CD14-positive monocyte (primary cell): ENCODE measurements at regions not wholly inside any gene's neighbourhood (a gene's known extent, or its start where the extent isn't known, plus 50 kb on each side); places are given as distances from the start of the nearest gene placed in this dataset.

Experiments
- DNase-seq, 3 donors: peaks; one replicate each; pipeline ENCODE4 v3.0.0-alpha.2; 2011 to 2022
- H2AFZ ChIP-seq: 2 replicates; pipeline ENCODE4 v1.6.0; 2012; ENCODE audit warnings: mild to moderate bottlenecking, low read depth, low read length, inconsistent platforms; ENCODE audit not compliant: insufficient read depth, poor library complexity, severe bottlenecking
- H3K27ac ChIP-seq, 2 donors: 1 replicate in 1 of 2; 2 replicates in 1 of 2; pipeline ENCODE4 v1.5.1; 2012 to 2013; ENCODE audit warnings: low read length in 2 of 2, control low read depth in 1 of 2, inconsistent platforms in 1 of 2, low read depth in 1 of 2, mild to moderate bottlenecking in 1 of 2
- H3K27me3 ChIP-seq, 2 donors: one replicate each; pipeline versions ENCODE4 v1.6.0 to v1.6.1; 2011 to 2013; ENCODE audit warnings: low read length in 2 of 2; ENCODE audit not compliant: control insufficient read depth in 2 of 2, insufficient read depth in 2 of 2
- H3K36me3 ChIP-seq, 2 donors: replicated peaks in 1 of 2; 1 replicate in 1 of 2; 2 replicates in 1 of 2; pipeline versions ENCODE4 v1.5.1 to v1.6.1; 2012 to 2013; ENCODE audit warnings: low read length in 2 of 2, control low read depth in 1 of 2, inconsistent platforms in 1 of 2, mild to moderate bottlenecking in 1 of 2; ENCODE audit not compliant: insufficient read depth in 2 of 2, control insufficient read depth in 1 of 2
- H3K4me1 ChIP-seq, 2 donors: 1 replicate in 1 of 2; 2 replicates in 1 of 2; pipeline versions ENCODE4 v1.5.1 to v1.6.1; 2012 to 2013; ENCODE audit warnings: low read length in 2 of 2, control low read depth in 1 of 2, inconsistent platforms in 1 of 2, mild to moderate bottlenecking in 1 of 2, moderate library complexity in 1 of 2; ENCODE audit not compliant: insufficient read depth in 2 of 2, control insufficient read depth in 1 of 2
- H3K4me2 ChIP-seq: replicated peaks from 2 replicates; pipeline ENCODE3; 2012; ENCODE audit warnings: low read length, moderate library complexity, mild to moderate bottlenecking; ENCODE audit not compliant: poor library complexity, severe bottlenecking; ENCODE audit errors: extremely low read depth
- H3K4me3 ChIP-seq, 3 experiments: fragments of 200-600 bp in 1 of 3; sonication (generic) in 1 of 3; replicated peaks in 1 of 3; 1 replicate in 2 of 3; 2 replicates in 1 of 3; pipeline ENCODE4 v1.5.1; 2011 to 2013; ENCODE audit warnings: low read length in 3 of 3, mild to moderate bottlenecking in 3 of 3, control low read depth in 2 of 3, low read depth in 2 of 3, inconsistent platforms in 1 of 3, moderate library complexity in 1 of 3
- H3K79me2 ChIP-seq: 2 replicates; pipeline ENCODE4 v1.6.0; 2012; ENCODE audit warnings: mild to moderate bottlenecking, control low read depth, inconsistent platforms, low read length, moderate library complexity; ENCODE audit not compliant: insufficient read depth
- H3K9ac ChIP-seq: 2 replicates; pipeline ENCODE4 v1.6.0; 2017; ENCODE audit warnings: low read length, mild to moderate bottlenecking; ENCODE audit not compliant: insufficient read depth, poor library complexity, severe bottlenecking
- H3K9me3 ChIP-seq, 2 donors: replicated peaks in 1 of 2; 1 replicate in 1 of 2; 2 replicates in 1 of 2; pipeline versions ENCODE4 v1.5.1 to v1.6.1; 2012 to 2013; ENCODE audit warnings: low read length in 2 of 2, control low read depth in 1 of 2; ENCODE audit not compliant: control insufficient read depth in 1 of 2, insufficient read depth in 1 of 2
- H4K20me1 ChIP-seq: 2 replicates; pipeline ENCODE4 v1.6.0; 2012; ENCODE audit warnings: mild to moderate bottlenecking, low read length, control low read depth, moderate library complexity; ENCODE audit not compliant: insufficient read depth
- H3K27ac Mint-ChIP-seq, 7 donors: one replicate each; pipeline ENCODE4 v1.8.0; 2020; ENCODE audit warnings: mild to moderate bottlenecking in 7 of 7, mixed read lengths in 7 of 7, moderate library complexity in 6 of 7, inconsistent platforms in 2 of 7
- H3K27me3 Mint-ChIP-seq, 3 donors: one replicate each; pipeline ENCODE4 v1.8.0; 2021 to 2022; ENCODE audit warnings: low read depth in 3 of 3, mild to moderate bottlenecking in 3 of 3, mixed read lengths in 3 of 3, moderate library complexity in 3 of 3, inconsistent platforms in 1 of 3
- H3K36me3 Mint-ChIP-seq, 2 donors: one replicate each; pipeline ENCODE4 v1.8.0; 2020; ENCODE audit warnings: mixed read lengths in 2 of 2, inconsistent platforms in 1 of 2, mild to moderate bottlenecking in 1 of 2
- H3K4me1 Mint-ChIP-seq: one replicate; pipeline ENCODE4 v1.8.0; 2020; ENCODE audit warnings: mild to moderate bottlenecking, mixed read lengths
- H3K4me3 Mint-ChIP-seq, 2 donors: one replicate each; pipeline ENCODE4 v1.8.0; 2020; ENCODE audit warnings: mild to moderate bottlenecking in 2 of 2, mixed read lengths in 2 of 2, moderate library complexity in 1 of 2
- H3K9me3 Mint-ChIP-seq, 7 donors: one replicate each; pipeline ENCODE4 v1.8.0; 2020 to 2022; ENCODE audit warnings: mixed read lengths in 7 of 7, mild to moderate bottlenecking in 6 of 7, moderate library complexity in 6 of 7, inconsistent platforms in 2 of 7
- WGBS: methylation state at CpG from one replicate; pipeline ENCODE4 v1.1.5; 2013; ENCODE audit warnings: missing lambda C conversion rate; ENCODE audit not compliant: insufficient coverage; 5-methylcytosine and 5-hydroxymethylcytosine counted together
- intact Hi-C, 2 donors: fragments of 100-400 bp; cut with micrococcal nuclease; formaldehyde crosslinking; loops; one replicate each; pipeline versions ENCODE4 v1.15.0 to v1.15.1; 2023
- TF ChIP-seq, protein P1 (sequence below): fragments of 200-600 bp; IDR thresholded peaks from one replicate; pipeline ENCODE4 v1.8.0; 2022; ENCODE audit warnings: antibody characterized with exemption, mild to moderate bottlenecking

DNA sequence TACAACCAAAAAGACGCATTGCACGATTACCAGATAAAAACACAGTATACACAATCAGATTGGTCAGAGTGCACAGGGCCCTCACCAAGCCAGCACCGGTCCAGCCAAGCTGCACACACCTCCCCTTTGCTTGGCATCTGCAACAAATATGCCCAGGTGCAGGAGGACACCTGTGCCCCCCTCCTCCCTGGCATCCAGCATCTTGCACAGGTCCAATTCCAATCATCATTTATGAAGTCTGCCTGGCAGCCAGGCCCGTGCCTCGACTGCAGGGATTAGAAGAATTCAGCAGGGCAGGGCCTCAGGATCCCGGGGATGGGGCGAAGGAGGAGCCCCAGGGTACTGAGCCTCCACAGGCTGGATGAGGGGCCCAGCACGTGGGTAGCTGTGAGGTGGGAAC is 302.1 kb downstream of the CTTN start:
- Mint-ChIP-seq H3K4me3 (no peak overlapping the region), H3K27me3 (peaks cover 0 to 1% (median 0%) of the 10 kb centered on the region in 3 donors), H3K9me3 (no peaks in the 10 kb centered on the region), H3K36me3 (no peaks in the 10 kb centered on the region), H3K27ac (no peak overlapping the region), H3K4me1 (no peaks in the 10 kb centered on the region)
- H3K4me2 ChIP-seq: no peak overlapping the region
- H3K4me1 ChIP-seq: no peaks in the 10 kb centered on the region
- WGBS: 94% methylated on average over 7 of the region's 8 CpGs
- H3K9ac ChIP-seq: no peak overlapping the region
- no peaks in the 10 kb centered on the region for H3K9me3 ChIP-seq
- no peak overlapping the region for H3K4me3 ChIP-seq
- TF ChIP-seq, protein P1, sequence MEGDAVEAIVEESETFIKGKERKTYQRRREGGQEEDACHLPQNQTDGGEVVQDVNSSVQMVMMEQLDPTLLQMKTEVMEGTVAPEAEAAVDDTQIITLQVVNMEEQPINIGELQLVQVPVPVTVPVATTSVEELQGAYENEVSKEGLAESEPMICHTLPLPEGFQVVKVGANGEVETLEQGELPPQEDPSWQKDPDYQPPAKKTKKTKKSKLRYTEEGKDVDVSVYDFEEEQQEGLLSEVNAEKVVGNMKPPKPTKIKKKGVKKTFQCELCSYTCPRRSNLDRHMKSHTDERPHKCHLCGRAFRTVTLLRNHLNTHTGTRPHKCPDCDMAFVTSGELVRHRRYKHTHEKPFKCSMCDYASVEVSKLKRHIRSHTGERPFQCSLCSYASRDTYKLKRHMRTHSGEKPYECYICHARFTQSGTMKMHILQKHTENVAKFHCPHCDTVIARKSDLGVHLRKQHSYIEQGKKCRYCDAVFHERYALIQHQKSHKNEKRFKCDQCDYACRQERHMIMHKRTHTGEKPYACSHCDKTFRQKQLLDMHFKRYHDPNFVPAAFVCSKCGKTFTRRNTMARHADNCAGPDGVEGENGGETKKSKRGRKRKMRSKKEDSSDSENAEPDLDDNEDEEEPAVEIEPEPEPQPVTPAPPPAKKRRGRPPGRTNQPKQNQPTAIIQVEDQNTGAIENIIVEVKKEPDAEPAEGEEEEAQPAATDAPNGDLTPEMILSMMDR: no peak
- H3K36me3 ChIP-seq: no peaks in the 10 kb centered on the region
- intact Hi-C loops: no loop called here
- no peaks in the 10 kb centered on the region for H3K79me2 ChIP-seq
- no peaks in the 10 kb centered on the region for H3K27me3 ChIP-seq
- no peak for DNase-seq
- no peak overlapping the region for H2AFZ ChIP-seq
- H3K27ac ChIP-seq: no peak overlapping the region
- no peaks in the 10 kb centered on the region for H4K20me1 ChIP-seq

DNA sequence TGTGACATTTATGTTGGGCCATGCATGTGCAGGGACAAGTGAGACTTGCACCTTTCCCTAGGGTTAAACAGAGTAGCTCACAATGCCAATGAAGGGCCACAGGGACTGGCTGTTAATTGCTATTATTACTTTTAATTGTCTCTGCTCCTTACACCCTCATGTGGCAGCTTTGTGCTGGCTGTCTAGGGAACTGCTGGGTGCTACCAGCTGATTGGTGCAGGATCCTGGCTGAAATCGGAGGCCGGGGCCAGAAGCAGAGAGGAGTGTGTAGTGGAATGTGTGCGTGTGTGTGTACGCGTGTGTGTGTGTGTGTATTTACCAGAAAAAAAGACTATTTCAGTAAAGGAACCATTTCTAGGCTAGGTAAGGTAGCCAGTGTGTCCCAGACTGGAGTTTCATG is 302.5 kb downstream of the CTTN start:
- no peaks in the 10 kb centered on the region for H3K27me3 ChIP-seq
- H4K20me1 ChIP-seq: no peaks in the 10 kb centered on the region
- no peak overlapping the region for H3K27ac ChIP-seq
- intact Hi-C loops: no loop called here
- Mint-ChIP-seq H3K27ac (no peak overlapping the region), H3K27me3 (peaks cover 0 to 1% (median 0%) of the 10 kb centered on the region in 3 donors), H3K4me1 (no peaks in the 10 kb centered on the region), H3K4me3 (no peak overlapping the region), H3K36me3 (no peaks in the 10 kb centered on the region), H3K9me3 (peaks cover 0 to under 1% (median 0%) of the 10 kb centered on the region in 7 donors)
- no peak overlapping the region for H3K9ac ChIP-seq
- WGBS: 81% methylated on average over 5 of the region's 5 CpGs
- H3K4me2 ChIP-seq: no peak overlapping the region
- H3K79me2 ChIP-seq: no peaks in the 10 kb centered on the region
- H3K9me3 ChIP-seq: no peaks in the 10 kb centered on the region
- no peak overlapping the region for H2AFZ ChIP-seq
- H3K4me1 ChIP-seq: no peaks in the 10 kb centered on the region
- no peak for DNase-seq
- TF ChIP-seq, protein P1: no peak
- H3K36me3 ChIP-seq: no peaks in the 10 kb centered on the region
- H3K4me3 ChIP-seq: no peak overlapping the region
